HCT116 (cell line): ENCODE measurements at regions not wholly inside any gene's neighbourhood (a gene's known extent, or its start where the extent isn't known, plus 50 kb on each side); places are given as distances from the start of the nearest gene placed in this dataset.

Experiments
- ATAC-seq: fragments of 200-7000 bp; cut with Tn5 transposase; 2 replicates; pipeline ENCODE4 v1.9.1; 2020; ENCODE audit warnings: mild to moderate bottlenecking, moderate library complexity
- BruUV-seq: library from RNA; stranded (reverse); fragments of 400-500 nt; replicated peaks from 2 replicates; lab custom pipeline; 2021; lab: Mats Ljungman, UMichigan
- CTCF ChIA-PET: fragments of 300-600 bp; sonication (Branson Sonifier 250); formaldehyde crosslinking; loops from one replicate; lab custom pipeline; 2021; ENCODE audit warnings: antibody characterized with exemption; lab: Charles Lee
- POLR2A ChIA-PET: fragments of 300-600, 350-600 bp; sonication (Branson Sonifier 250); formaldehyde crosslinking; loops from one replicate; lab custom pipeline; 2021; ENCODE audit warnings: antibody characterized with exemption; lab: Charles Lee
- RAD21 ChIA-PET, 2 experiments: fragments of 300-600 bp; sonication (Branson Sonifier 250); formaldehyde crosslinking; loops; one replicate each; lab custom pipeline; 2023; ENCODE audit warnings: low total read pairs in 2 of 2; ENCODE audit not compliant: uncharacterized antibody in 2 of 2, unreplicated experiment in 2 of 2, low non-redundant PET in 1 of 2; lab: Charles Lee
- DNase-seq: peaks from one replicate; pipeline ENCODE4 v3.0.0-alpha.2; 2010; ENCODE audit warnings: low read depth, low spot score
- H2AFZ ChIP-seq: fragments of 200-600 bp; shearing (Covaris generic), sonication (generic); 2 replicates; pipeline ENCODE4 v1.6.1; 2017; ENCODE audit warnings: low read depth, mixed run types, mixed read lengths, antibody characterized with exemption, low read length; ENCODE audit not compliant: poor library complexity, severe bottlenecking
- H3K27ac ChIP-seq: 2 replicates; pipeline ENCODE4 v1.5.1; 2012; ENCODE audit warnings: low read depth, low read length
- H3K27me3 ChIP-seq: fragments of 200-600 bp; sonication (generic); 2 replicates; pipeline ENCODE4 v1.6.1; 2016; ENCODE audit warnings: mixed run types, low read length, mixed read lengths; ENCODE audit not compliant: insufficient read depth
- H3K36me3 ChIP-seq, 2 experiments: fragments of 200-500 bp in 1 of 2; fragments of 200-600 bp in 1 of 2; sonication (Bioruptor generic) in 1 of 2; sonication (generic) in 1 of 2; 2 replicates each; pipeline versions ENCODE4 v1.5.1 to v1.6.1; 2014 to 2016; ENCODE audit warnings: low read length in 2 of 2, inconsistent platforms in 1 of 2, mixed read lengths in 1 of 2, mixed run types in 1 of 2; ENCODE audit not compliant: insufficient read depth in 2 of 2, control insufficient read depth in 1 of 2
- H3K4me1 ChIP-seq, 2 experiments: fragments of 200-600 bp in 1 of 2; sonication (generic) in 1 of 2; 2 replicates each; pipeline versions ENCODE4 v1.5.1 to v1.6.1; 2012 to 2017; ENCODE audit warnings: low read length in 2 of 2, inconsistent platforms in 1 of 2, mild to moderate bottlenecking in 1 of 2, mixed read lengths in 1 of 2, mixed run types in 1 of 2, moderate library complexity in 1 of 2; ENCODE audit not compliant: insufficient read depth in 2 of 2, control insufficient read depth in 1 of 2
- H3K4me2 ChIP-seq: fragments of 200-600 bp; sonication (generic); 2 replicates; pipeline ENCODE4 v1.6.1; 2017; ENCODE audit warnings: mixed run types, low read length, mixed read lengths
- H3K4me3 ChIP-seq, 2 experiments: fragments of 200-600 bp in 1 of 2; sonication (generic) in 1 of 2; replicated peaks in 1 of 2; 2 replicates each; pipeline ENCODE4 v1.5.1; 2011 to 2016; ENCODE audit warnings: low read length in 2 of 2, control low read depth in 1 of 2, low read depth in 1 of 2, mild to moderate bottlenecking in 1 of 2, mixed read lengths in 1 of 2, mixed run types in 1 of 2
- H3K79me2 ChIP-seq: fragments of 200-600 bp; sonication (generic); 2 replicates; pipeline ENCODE4 v1.6.1; 2017; ENCODE audit warnings: mild to moderate bottlenecking, mixed run types, low read length, moderate library complexity, mixed read lengths; ENCODE audit not compliant: insufficient read depth
- H3K9ac ChIP-seq: fragments of 200-600 bp; sonication (generic); 2 replicates; pipeline ENCODE4 v1.6.1; 2016; ENCODE audit warnings: low read length, mixed read lengths
- H3K9me2 ChIP-seq: fragments of 200-600 bp; sonication (generic), shearing (Covaris generic); 2 replicates; pipeline ENCODE4 v1.6.1; 2017; ENCODE audit warnings: mixed run types, mild to moderate bottlenecking, moderate library complexity; ENCODE audit not compliant: insufficient read depth
- H3K9me3 ChIP-seq, 2 experiments: fragments of 200-500 bp in 1 of 2; fragments of 200-600 bp in 1 of 2; sonication (Bioruptor generic) in 1 of 2; sonication (generic) in 1 of 2; 2 replicates each; pipeline ENCODE4 v1.6.1; 2014 to 2017; ENCODE audit warnings: low read length in 2 of 2, mixed read lengths in 2 of 2, inconsistent platforms in 1 of 2, low read depth in 1 of 2, mild to moderate bottlenecking in 1 of 2, mixed run types in 1 of 2, moderate library complexity in 1 of 2; ENCODE audit not compliant: control insufficient read depth in 1 of 2, insufficient read depth in 1 of 2
- H4K20me1 ChIP-seq: fragments of 200-600 bp; sonication (generic), shearing (Covaris generic); 2 replicates; pipeline ENCODE4 v1.6.1; 2017; ENCODE audit warnings: mixed run types, mild to moderate bottlenecking, moderate library complexity; ENCODE audit not compliant: insufficient read depth
- CEBPB ChIP-seq: IDR thresholded peaks from 2 replicates; pipeline ENCODE4 v1.6.1; 2012; ENCODE audit warnings: low read depth
- EGR1 ChIP-seq: IDR thresholded peaks from 2 replicates; pipeline ENCODE4 v1.6.1; 2012; ENCODE audit warnings: low read depth
- FOSL1 ChIP-seq: IDR thresholded peaks from 2 replicates; pipeline ENCODE4 v1.6.1; 2012; ENCODE audit warnings: low read depth
- JUND ChIP-seq: IDR thresholded peaks from 2 replicates; pipeline ENCODE4 v1.6.1; 2012
- POLR2AphosphoS5 ChIP-seq: IDR thresholded peaks from 2 replicates; pipeline ENCODE4 v1.6.1; 2011; ENCODE audit warnings: mild to moderate bottlenecking, low read depth, low read length, moderate library complexity
- RAD21 ChIP-seq: IDR thresholded peaks from 2 replicates; pipeline ENCODE4 v1.6.1; 2012; ENCODE audit warnings: low read depth, mild to moderate bottlenecking
- SRF ChIP-seq: IDR thresholded peaks from 2 replicates; pipeline ENCODE4 v1.6.1; 2012; ENCODE audit warnings: low read depth
- YY1 ChIP-seq: IDR thresholded peaks from 2 replicates; pipeline ENCODE4 v1.6.1; 2011; ENCODE audit warnings: low read length, low read depth, moderate library complexity, mild to moderate bottlenecking; ENCODE audit not compliant: insufficient replicate concordance; ENCODE audit errors: extremely low read depth
- intact Hi-C: fragments of 100-400 bp; cut with micrococcal nuclease; formaldehyde crosslinking; loops from 2 replicates; pipeline ENCODE4 v1.10.0; 2022
- TF ChIP-seq, protein P1 (sequence below): IDR thresholded peaks from 2 replicates; pipeline ENCODE4 v1.6.1; 2012
- TF ChIP-seq, protein P2 (sequence below): IDR thresholded peaks from 2 replicates; pipeline ENCODE4 v1.6.1; 2011; ENCODE audit warnings: mild to moderate bottlenecking, low read length, moderate library complexity; ENCODE audit not compliant: insufficient replicate concordance; ENCODE audit errors: extremely low read depth
- TF ChIP-seq, protein P3 (sequence below): IDR thresholded peaks from 2 replicates; pipeline ENCODE4 v1.6.1; 2012; ENCODE audit warnings: low read depth
- TF ChIP-seq, protein P4 (sequence below), 3 experiments: fragments of 200-600 bp in 1 of 3; sonication (generic) in 1 of 3; IDR thresholded peaks in 2 of 3; conservative IDR thresholded peaks in 1 of 3; 2 replicates each; pipeline ENCODE4 v1.5.1; 2012 to 2017; ENCODE audit warnings: low read depth in 2 of 3, low read length in 2 of 3, antibody characterized with exemption in 1 of 3, borderline replicate concordance in 1 of 3, control low read depth in 1 of 3, mild to moderate bottlenecking in 1 of 3, mixed read lengths in 1 of 3, mixed run types in 1 of 3, moderate library complexity in 1 of 3; ENCODE audit not compliant: insufficient read depth in 1 of 3

- DNase-seq: no peak
- H3K79me2 ChIP-seq: no peaks in the 10 kb centered on the region
- no peaks in the 10 kb centered on the region for H3K36me3 ChIP-seq
- TF ChIP-seq CEBPB (no peak), RAD21 (no peak), POLR2AphosphoS5 (no peak), YY1 (no peak), EGR1 (no peak), JUND (no peak), FOSL1 (no peak), SRF (no peak)
- TF ChIP-seq, protein P1, sequence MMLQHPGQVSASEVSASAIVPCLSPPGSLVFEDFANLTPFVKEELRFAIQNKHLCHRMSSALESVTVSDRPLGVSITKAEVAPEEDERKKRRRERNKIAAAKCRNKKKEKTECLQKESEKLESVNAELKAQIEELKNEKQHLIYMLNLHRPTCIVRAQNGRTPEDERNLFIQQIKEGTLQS: no peak
- TF ChIP-seq, protein P2, sequence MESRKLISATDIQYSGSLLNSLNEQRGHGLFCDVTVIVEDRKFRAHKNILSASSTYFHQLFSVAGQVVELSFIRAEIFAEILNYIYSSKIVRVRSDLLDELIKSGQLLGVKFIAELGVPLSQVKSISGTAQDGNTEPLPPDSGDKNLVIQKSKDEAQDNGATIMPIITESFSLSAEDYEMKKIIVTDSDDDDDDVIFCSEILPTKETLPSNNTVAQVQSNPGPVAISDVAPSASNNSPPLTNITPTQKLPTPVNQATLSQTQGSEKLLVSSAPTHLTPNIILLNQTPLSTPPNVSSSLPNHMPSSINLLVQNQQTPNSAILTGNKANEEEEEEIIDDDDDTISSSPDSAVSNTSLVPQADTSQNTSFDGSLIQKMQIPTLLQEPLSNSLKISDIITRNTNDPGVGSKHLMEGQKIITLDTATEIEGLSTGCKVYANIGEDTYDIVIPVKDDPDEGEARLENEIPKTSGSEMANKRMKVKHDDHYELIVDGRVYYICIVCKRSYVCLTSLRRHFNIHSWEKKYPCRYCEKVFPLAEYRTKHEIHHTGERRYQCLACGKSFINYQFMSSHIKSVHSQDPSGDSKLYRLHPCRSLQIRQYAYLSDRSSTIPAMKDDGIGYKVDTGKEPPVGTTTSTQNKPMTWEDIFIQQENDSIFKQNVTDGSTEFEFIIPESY: no peak
- TF ChIP-seq, protein P3, sequence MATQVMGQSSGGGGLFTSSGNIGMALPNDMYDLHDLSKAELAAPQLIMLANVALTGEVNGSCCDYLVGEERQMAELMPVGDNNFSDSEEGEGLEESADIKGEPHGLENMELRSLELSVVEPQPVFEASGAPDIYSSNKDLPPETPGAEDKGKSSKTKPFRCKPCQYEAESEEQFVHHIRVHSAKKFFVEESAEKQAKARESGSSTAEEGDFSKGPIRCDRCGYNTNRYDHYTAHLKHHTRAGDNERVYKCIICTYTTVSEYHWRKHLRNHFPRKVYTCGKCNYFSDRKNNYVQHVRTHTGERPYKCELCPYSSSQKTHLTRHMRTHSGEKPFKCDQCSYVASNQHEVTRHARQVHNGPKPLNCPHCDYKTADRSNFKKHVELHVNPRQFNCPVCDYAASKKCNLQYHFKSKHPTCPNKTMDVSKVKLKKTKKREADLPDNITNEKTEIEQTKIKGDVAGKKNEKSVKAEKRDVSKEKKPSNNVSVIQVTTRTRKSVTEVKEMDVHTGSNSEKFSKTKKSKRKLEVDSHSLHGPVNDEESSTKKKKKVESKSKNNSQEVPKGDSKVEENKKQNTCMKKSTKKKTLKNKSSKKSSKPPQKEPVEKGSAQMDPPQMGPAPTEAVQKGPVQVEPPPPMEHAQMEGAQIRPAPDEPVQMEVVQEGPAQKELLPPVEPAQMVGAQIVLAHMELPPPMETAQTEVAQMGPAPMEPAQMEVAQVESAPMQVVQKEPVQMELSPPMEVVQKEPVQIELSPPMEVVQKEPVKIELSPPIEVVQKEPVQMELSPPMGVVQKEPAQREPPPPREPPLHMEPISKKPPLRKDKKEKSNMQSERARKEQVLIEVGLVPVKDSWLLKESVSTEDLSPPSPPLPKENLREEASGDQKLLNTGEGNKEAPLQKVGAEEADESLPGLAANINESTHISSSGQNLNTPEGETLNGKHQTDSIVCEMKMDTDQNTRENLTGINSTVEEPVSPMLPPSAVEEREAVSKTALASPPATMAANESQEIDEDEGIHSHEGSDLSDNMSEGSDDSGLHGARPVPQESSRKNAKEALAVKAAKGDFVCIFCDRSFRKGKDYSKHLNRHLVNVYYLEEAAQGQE: no peak
- TF ChIP-seq, protein P4, sequence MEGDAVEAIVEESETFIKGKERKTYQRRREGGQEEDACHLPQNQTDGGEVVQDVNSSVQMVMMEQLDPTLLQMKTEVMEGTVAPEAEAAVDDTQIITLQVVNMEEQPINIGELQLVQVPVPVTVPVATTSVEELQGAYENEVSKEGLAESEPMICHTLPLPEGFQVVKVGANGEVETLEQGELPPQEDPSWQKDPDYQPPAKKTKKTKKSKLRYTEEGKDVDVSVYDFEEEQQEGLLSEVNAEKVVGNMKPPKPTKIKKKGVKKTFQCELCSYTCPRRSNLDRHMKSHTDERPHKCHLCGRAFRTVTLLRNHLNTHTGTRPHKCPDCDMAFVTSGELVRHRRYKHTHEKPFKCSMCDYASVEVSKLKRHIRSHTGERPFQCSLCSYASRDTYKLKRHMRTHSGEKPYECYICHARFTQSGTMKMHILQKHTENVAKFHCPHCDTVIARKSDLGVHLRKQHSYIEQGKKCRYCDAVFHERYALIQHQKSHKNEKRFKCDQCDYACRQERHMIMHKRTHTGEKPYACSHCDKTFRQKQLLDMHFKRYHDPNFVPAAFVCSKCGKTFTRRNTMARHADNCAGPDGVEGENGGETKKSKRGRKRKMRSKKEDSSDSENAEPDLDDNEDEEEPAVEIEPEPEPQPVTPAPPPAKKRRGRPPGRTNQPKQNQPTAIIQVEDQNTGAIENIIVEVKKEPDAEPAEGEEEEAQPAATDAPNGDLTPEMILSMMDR (IDR thresholded peaks at IDR 0.05 in 2 of 3, conservative IDR thresholded peaks at IDR 0.05 in 1 of 3; ENCODE audit: borderline replicate concordance in 1 of 3, insufficient read depth in 1 of 3, low read depth in 2 of 3, low read length in 2 of 3): no peak
- ChIA-PET CTCF (no interaction called here), POLR2A (no interaction called here), RAD21 (no interaction called here)
- H3K9me2 ChIP-seq: no peaks in the 10 kb centered on the region
- H3K4me3 ChIP-seq: no peak overlapping the region
- H3K4me1 ChIP-seq: no peaks in the 10 kb centered on the region
- no TSS peak for BruUV-seq
- no peaks in the 10 kb centered on the region for H4K20me1 ChIP-seq
- no peaks in the 10 kb centered on the region for H3K27me3 ChIP-seq
- H3K9me3 ChIP-seq: no peaks in the 10 kb centered on the region
- no peak overlapping the region for H3K9ac ChIP-seq
- intact Hi-C loops: no loop called here
- no peak overlapping the region for H2AFZ ChIP-seq
- H3K4me2 ChIP-seq: no peak overlapping the region
- ATAC-seq: no peak
- no peak overlapping the region for H3K27ac ChIP-seq
Observed at GRCh38 chr13:33617055-33617454, 200.9 kb upstream of the RFC3 start.
